ENCODE measurements at regions not wholly inside any gene's neighbourhood (a gene's known extent, or its start where the extent isn't known, plus 50 kb on each side); places are given as distances from the start of the nearest gene placed in this dataset.
"Not testable (repeated sequence)": the region's sequence is repeated elsewhere in the genome, so short reads cannot be mapped to it uniquely, and the experiment has no call there.

GRCh38 chr2:118791483-118791882 lies 56.0 kb downstream of the EN1 start:
- DNase-seq: no peak

GRCh38 chr2:118786746-118787145 lies 60.7 kb downstream of the EN1 start:
- no peak for DNase-seq

GRCh38 chr2:118784860-118785259 lies 62.6 kb downstream of the EN1 start:
- no peak for DNase-seq

GRCh38 chr2:118779362-118779761 lies 68.1 kb downstream of the EN1 start:
- no peak for DNase-seq

- no peak for DNase-seq
Measured at GRCh38 chr2:118774458-118775133, 72.9 kb downstream of the EN1 start.

- no peak for DNase-seq
Measured at GRCh38 chr2:118773826-118774225, 73.6 kb downstream of the EN1 start.

- DNase-seq: no peak
Measured at GRCh38 chr2:118772487-118773200, 74.8 kb downstream of the EN1 start.

GRCh38 chr2:118769707-118770400 lies 77.6 kb downstream of the EN1 start:
- no peak for DNase-seq

- DNase-seq: no peak
Measured at GRCh38 chr2:118766871-118767270, 80.6 kb downstream of the EN1 start.

GRCh38 chr2:118764855-118765254 lies 82.6 kb downstream of the EN1 start:
- no peak for DNase-seq

GRCh38 chr2:118763797-118764196 lies 83.7 kb downstream of the EN1 start:
- DNase-seq: no peak

- no peak for DNase-seq
Measured at GRCh38 chr2:118762290-118762689, 85.2 kb downstream of the EN1 start.

GRCh38 chr2:118761771-118762170 lies 85.7 kb downstream of the EN1 start:
- DNase-seq: no peak

GRCh38 chr2:118755901-118756300 lies 91.5 kb downstream of the EN1 start:
- no peak for DNase-seq

GRCh38 chr2:118755384-118755783 lies 92.1 kb downstream of the EN1 start:
- DNase-seq: no peak

- no peak for DNase-seq
Measured at GRCh38 chr2:118752762-118753429, 94.6 kb downstream of the EN1 start.

GRCh38 chr2:118750959-118751565 lies 96.4 kb downstream of the EN1 start:
- no peak for DNase-seq

GRCh38 chr2:118748245-118748885 lies 99.1 kb downstream of the EN1 start:
- DNase-seq: no peak

- no peak for DNase-seq
Measured at GRCh38 chr2:118747637-118748036, 99.8 kb downstream of the EN1 start.

- no peak for DNase-seq
Measured at GRCh38 chr2:118747066-118747465, 100.4 kb downstream of the EN1 start.

- not testable (repeated sequence) for DNase-seq
Measured at GRCh38 chr2:118744682-118745181, 102.7 kb downstream of the EN1 start.
